Gastrocnemius medialis (tissue), 4 donors: ENCODE measurements at regions not wholly inside any gene's neighbourhood (a gene's known extent, or its start where the extent isn't known, plus 50 kb on each side); places are given as distances from the start of the nearest gene placed in this dataset.

Experiments
- POLR2A ChIP-seq, 2 donors: fragments of 450-650 bp; IDR thresholded peaks; one replicate each; pipeline ENCODE4 v1.6.1; 2017; ENCODE audit warnings: antibody characterized with exemption in 2 of 2, mild to moderate bottlenecking in 2 of 2, moderate library complexity in 2 of 2
- TF ChIP-seq, protein P1 (sequence below), 5 experiments: fragments of 450-650 bp in 3 of 5; fragments of 200-600 bp in 2 of 5; sonication (generic) in 2 of 5; IDR thresholded peaks in 4 of 5; conservative IDR thresholded peaks in 1 of 5; 1 replicate in 4 of 5; 2 replicates in 1 of 5; pipeline ENCODE4 v1.5.1; 2016 to 2019; ENCODE audit warnings: antibody characterized with exemption in 5 of 5, mild to moderate bottlenecking in 3 of 5, moderate library complexity in 3 of 5

DNA sequence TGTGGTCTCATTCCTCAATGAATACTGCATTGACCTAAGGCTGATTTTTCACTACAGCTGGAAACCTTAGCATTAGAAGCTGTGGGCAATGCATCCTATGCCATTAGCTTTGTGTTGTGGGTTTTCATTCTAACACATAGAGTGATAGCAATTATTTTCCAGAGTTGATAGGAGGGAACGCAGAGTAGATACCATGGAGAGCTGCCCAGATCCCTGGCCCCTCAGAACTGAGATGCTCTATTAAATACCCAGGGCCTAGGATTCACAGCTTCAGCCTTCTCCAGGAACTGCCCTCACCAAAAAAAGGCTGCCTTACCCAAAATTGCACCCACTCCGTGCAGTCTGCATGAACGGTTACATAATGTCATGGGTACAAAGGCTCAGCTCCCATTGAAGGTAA is 444.4 kb downstream of the SUCLA2 start:
- TF ChIP-seq, protein P1, sequence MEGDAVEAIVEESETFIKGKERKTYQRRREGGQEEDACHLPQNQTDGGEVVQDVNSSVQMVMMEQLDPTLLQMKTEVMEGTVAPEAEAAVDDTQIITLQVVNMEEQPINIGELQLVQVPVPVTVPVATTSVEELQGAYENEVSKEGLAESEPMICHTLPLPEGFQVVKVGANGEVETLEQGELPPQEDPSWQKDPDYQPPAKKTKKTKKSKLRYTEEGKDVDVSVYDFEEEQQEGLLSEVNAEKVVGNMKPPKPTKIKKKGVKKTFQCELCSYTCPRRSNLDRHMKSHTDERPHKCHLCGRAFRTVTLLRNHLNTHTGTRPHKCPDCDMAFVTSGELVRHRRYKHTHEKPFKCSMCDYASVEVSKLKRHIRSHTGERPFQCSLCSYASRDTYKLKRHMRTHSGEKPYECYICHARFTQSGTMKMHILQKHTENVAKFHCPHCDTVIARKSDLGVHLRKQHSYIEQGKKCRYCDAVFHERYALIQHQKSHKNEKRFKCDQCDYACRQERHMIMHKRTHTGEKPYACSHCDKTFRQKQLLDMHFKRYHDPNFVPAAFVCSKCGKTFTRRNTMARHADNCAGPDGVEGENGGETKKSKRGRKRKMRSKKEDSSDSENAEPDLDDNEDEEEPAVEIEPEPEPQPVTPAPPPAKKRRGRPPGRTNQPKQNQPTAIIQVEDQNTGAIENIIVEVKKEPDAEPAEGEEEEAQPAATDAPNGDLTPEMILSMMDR (IDR thresholded peaks at IDR 0.05 in 4 of 5, conservative IDR thresholded peaks at IDR 0.05 in 1 of 5): no peak
- no peak for TF ChIP-seq POLR2A (IDR thresholded peaks at IDR 0.05)
